NCI-H2171 (cell line): ENCODE measurements at regions not wholly inside any gene's neighbourhood (a gene's known extent, or its start where the extent isn't known, plus 50 kb on each side); places are given as distances from the start of the nearest gene placed in this dataset.

Experiments used
- DNase-seq: peaks from one replicate; lab custom pipeline; 2025; lab: John Stamatoyannopoulos, UW

DNA sequence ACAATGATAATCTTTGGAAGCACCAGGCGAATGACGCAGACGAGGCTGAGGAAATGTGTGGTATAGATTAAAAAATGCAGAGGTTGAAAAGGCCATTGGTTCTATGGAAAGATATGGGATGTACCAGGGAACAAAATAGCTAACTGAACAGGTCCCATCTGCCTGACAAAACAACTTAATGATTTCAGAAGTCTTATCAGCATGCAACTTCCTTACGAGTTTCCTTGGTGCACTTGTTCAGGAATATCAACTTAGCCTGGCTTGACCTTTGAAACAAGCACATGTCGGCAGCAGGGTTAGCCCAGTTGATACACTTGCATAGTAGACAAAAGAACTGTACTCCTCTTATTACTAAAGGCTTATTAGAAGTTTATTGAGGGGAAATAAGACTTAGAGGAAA, 90.9 kb upstream of the CDH11 start:
- no peak for DNase-seq

DNA sequence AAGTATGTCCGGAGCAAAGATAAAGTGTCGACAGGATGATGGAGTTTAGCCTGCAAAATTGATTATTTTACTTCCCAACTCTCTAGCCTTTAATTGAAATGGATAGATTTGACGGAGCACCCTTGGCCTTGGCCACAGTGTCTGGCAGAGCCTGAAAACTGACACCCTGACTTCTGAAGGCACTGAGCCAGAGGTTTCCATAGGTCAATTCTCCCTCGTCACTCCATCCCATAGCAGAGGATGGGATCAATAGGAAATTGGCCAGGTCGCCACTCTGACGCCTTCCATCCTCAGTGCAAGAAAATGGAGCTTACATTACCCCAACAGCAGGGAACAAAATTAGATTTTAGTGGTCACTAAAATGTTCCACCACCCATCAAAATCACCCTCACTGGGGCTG, 90.4 kb upstream of the CDH11 start:
- DNase-seq = no peak

DNA sequence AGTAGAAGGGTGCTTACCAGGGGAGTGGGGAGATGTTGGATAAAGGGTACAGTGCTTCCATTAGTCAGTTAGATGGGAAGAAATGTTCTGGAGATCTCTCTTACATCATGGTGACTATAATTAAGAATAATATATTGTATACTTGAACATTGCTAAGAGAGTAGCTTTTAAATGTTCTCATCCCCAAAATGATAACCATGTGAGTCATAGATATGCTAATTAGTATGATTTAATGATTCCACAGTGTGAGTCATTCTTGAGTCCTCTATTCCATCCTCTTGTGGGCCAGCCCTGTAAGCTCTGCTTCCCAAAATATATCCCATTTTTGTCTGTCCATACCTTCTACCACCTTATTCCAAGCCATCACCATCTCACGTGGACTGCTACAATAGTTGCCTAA, 80.6 kb upstream of the CDH11 start:
- DNase-seq = no peak

DNA sequence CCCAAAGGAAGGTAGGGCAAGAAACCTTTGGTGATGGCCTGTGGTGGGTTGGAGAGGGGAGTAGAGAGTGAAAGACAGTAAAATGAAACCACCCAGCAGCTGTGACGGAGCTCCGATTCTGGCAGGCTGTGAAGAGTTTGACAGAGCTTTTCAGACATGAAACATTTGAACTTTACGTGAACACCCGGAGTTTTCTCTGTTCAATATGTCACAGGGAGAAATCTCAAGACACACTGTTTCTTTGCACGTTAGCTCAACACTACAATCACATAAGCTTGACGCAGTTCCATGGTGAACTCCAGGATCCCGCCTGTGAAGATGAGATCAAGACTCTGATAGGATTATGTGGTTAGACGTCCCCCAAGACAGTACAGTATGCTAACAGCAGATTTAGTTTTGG, 79.6 kb upstream of the CDH11 start:
- no peak for DNase-seq

DNA sequence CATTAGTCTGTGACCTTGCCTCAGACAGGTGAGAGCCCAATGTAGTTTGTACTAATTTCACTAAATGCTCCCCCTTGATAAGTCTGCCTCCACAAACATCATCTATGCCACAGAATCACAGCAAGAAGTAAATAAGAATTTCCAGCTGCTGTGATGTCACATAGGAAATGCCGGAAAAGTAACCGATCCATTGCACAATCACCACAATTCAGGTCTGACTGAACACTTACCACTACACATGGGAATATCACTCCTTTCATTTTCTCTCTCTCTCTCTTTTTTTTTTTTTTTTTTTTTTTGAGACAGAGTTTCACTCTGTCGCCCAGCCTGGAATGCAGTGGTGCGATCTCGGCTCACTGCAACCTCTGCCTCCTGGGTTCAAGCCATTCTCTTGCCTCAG, 79.0 kb upstream of the CDH11 start:
- no peak for DNase-seq

DNA sequence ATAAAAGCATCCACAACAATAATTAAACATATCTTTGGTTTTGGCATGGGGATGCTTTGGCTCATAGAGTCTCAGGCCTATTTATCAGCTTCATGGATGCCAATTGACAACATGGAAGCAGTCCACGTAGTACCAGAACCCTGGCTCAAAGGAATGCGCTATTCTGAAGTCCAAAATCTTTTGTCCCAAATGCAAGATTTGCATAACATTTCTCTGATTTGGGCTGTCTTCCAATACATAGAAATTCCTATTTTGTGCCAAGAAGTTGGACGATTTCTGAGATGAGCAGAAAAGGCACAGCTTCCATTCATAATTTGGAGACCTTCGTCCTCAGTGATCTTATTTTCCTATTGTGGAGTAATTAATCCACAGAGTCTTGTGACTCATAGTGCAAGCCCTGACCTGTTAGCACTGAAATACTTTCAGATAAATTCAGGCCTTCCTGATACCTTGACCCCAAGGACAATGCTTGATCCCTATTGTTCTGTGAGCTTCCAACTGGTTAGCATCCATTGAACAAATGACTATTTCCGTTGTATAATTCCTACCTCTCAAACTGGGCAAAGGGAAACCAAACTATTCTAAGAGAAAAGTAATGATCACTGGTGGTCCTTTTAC, 78.4 kb upstream of the CDH11 start:
- no peak for DNase-seq

DNA sequence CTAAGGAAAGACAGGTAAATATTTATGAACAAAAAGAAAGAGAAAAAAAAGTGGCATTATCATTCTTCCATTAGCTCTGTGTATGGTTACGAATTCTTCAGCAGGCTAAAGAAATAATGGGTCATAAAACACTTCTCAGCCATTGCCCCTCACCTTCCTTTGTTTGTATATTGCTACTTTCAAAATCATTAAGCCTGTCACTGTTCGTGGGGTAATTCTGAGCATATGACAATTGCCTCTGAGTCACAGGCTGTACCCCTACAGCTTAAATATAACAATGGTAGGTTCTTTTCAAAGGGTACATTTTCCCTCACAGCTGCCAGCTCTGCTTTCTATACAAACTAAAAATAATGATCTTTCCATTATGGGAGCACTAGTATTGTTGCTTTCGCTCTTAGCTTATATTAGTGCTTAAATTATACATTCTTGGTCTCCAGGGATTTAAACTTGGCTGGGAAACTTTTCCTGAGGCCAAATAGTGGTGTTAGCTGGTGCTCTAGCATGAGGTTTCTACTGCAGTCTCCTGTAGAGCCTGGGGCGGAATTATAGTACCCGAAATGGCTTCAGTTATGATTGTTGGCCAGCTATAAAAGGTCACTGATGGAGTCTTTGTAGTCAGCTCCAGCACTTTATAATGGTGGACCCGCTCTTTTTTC, 74.7 kb upstream of the CDH11 start:
- DNase-seq = no peak

DNA sequence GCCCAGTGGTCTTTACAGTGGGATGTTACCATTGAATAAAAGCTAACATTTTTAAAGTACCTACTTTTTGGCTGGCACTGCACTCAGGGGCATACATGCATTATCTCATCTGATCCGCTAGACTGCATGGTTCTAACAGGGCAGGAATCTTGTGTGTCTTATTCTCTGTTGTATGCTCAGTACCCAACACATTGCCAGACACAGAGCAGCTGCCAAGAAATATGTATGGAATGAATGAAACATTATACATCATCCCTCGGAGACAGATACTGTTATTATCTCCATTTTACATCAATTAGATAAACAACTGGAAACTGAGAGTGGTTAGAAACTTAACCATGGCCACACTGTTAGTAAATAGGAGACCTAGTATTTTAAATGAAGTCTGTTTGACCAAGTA, 74.1 kb upstream of the CDH11 start:
- no peak for DNase-seq

DNA sequence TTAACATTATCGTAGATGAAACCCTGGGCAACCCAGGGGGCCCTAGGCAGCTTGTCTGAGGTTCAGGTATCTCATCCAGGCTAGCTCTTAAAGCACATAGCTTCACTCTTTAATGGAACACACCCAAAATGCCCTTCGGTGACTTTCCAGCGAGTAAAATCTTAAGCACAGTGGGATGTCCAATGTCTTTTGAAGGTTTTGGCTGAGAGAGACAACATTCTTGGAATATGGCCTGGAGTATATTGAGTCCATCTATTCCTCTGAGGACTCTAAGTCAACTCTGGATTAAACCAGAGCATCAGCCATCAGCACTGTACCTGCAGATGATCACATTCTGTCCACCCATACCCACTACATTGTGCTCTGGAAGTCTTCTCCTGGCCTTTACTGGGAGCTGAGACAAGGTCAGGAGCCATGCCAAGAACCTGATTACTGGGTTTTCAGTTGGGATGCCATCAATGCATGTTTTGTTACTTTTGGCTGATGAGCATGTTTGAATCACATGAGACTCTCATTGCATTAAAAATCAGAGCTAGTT, 63.4 kb upstream of the CDH11 start:
- no peak for DNase-seq

DNA sequence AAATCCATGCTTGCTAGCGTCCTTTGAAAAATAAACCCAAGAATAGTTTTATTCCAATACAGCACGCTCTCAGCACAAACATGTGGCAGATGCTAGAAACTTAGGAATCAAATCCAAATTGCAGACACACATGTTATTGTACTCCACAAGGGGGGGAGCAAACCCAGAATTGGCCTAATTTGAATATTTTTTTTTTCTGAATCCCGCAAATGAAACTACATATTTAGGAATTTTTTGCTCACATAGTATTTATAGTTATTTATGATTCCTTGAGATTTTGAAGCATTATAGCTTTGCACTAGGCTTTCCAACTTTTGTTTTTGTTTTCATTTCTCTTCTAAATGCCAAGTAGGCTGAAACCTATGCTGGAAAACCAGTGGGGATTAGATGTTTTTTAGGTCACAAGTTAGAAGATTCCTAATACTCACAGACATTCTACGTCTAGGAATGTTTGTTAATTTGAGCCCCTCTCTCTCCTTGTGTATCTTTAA, 59.3 kb upstream of the CDH11 start:
- DNase-seq = no peak

DNA sequence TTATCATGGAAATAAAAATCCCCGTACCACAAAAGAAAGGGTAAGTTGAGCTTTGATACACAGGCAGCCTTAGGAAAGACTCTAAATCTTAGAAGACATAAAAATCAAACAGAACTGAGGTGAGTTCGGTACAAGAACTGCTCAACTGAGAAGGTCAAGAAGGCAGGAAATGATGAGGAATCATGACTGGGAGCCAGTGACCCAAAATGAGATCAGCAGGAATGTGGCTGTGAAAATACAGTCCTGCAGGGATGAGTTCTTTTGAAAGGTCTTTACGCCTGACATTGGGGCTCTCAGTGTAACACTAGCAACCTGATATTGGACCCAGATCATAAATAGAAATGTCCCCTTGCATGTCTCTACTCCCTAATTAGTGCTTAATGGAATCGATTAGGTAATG, 56.3 kb upstream of the CDH11 start:
- DNase-seq = no peak

DNA sequence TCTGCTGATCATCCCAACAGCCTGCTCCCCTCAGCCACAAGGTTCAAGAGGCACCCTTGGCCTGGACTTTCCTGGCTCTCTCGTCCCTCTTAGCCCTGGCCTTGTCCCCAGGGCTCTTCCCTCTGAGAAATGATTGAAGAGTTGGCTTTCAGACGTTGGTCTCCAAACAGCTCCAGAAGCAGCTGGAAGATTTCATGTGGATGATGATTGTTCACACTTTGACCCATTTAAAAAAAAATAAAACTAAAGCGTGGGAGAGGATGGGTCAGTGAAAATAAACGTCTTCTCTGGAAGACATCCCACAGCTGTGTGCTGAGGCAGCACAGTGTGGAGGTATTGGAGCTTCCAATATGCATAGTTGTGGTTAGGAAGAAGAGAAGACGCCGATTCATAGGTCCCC, 54.7 kb upstream of the CDH11 start:
- DNase-seq = no peak

DNA sequence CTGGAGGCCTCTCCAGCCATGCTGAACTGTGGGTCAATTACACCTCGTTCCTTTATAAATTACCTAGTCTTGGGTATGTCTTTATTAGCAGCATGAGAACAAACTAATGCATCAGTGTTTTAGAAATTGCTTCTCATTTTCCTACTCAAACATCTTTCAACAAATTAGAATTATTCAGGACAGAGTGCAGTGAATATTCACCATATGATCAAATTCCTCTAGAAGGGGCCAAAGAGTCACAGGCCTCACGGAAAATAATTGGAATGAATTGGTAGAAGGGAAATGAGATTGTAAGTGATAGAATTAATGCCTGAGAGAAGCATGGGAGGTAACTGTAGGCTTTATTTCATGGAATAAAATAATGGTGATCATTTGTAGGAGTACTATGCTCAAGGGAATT, 50.5 kb upstream of the CDH11 start:
- DNase-seq = no peak
